GM18867 (cell line): ENCODE measurements at regions not wholly inside any gene's neighbourhood (a gene's known extent, or its start where the extent isn't known, plus 50 kb on each side); places are given as distances from the start of the nearest gene placed in this dataset.
"Not testable (repeated sequence)": the region's sequence is repeated elsewhere in the genome, so short reads cannot be mapped to it uniquely, and the experiment has no call there.

Experiments used
- ATAC-seq: cut with Tn5 transposase; IDR thresholded peaks from one replicate; pipeline ENCODE4 v1.9.1; 2021; ENCODE audit warnings: mild to moderate bottlenecking, moderate library complexity; ENCODE audit not compliant: unreplicated experiment

DNA sequence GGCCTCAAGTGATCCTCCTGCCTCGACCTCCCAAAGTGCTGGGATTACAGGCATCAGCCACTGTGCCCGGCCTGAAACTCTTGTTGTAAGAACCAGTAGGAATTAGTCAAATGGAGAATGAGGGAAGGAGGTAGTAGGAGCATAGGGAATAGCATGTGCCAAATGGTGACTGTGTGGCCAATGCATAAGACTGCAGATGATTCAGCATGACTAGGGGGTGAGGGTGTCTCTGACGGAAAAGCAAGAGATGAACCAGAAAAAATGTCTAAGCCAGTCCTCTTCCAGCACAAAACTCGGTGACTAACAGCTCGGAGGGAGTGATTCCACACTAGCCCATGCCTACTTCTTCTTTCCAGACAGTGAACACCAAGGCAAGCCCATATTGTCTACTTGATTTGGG, 58.2 kb upstream of the DUSP21 start:
- no peak for ATAC-seq

DNA sequence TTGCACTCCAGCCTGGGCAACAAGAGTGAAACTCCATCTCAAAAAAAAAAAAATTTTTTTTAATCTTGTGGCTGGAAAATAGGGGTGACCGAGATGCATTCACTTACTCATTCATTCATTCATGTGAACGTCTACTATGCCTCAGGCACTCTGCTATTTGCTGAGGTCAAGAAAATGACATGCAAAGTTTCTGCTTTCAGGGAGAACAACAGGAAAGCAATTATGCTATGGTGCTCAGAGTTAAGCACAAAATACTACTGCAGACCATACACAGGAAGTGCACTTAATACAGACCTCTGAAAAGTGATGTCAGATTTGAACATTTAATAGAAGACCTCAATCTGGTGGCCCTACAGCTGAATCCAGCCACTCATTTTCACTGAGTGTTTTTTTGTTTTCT, 59.6 kb upstream of the DUSP21 start:
- peak; percentile 62 for ATAC-seq

DNA sequence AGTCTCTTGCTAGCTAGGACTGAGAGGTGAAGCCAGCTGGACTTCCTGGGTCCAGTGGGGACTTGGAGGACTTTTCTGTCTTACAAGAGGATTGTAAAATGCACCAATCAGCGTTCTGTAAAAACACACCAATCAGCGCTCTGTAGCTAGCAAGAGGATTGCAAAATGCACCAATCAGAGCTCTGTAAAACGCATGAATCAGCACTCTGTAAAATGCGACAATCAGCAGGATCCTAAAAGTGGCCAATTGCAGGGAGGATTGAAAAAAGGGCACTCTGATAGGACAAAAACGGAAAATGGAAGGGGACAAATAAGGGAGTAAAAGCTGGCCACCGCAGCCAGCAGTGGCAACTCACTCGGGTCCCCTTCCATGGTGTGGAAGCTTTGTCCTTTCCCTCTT, 65.6 kb upstream of the DUSP21 start:
- ATAC-seq: no peak

DNA sequence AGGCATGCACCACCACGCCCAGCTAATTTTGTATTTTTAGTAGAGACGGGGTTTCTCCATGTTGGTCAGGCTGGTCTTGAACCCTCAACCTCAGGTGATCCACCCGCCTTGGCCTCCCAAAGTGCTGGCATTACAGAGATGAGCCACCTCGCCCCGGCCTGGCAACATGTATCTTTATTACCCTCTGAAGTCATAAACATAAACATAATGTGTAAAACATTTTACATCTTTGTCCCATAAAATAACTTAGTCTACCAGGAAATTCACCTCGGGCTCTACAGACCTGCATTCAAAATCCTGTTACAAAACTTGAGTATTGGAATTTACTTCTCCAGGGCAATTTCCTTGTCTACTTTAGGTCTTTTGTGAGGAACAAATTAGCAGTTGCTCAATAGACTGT, 68.1 kb upstream of the DUSP21 start:
- no peak for ATAC-seq

DNA sequence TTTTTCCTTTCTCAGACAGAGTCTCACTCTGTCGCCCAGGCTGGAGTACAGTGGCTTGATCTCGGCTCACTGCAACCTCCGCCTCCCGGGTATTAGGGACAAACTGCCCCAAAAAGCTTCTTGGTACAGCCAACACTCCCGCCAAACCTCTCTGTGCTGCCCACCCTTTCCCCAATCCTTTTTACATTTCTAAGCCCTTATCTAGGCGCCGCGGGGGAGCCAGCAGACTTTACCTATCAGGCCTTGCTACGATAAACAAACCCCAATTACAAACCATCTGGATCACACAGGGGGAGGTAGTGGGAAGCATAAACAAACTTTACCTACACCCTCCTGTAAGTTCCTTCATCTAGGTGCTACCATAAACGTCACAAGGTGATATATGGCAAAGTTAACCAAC, 69.8 kb upstream of the DUSP21 start:
- ATAC-seq: not testable (repeated sequence)

DNA sequence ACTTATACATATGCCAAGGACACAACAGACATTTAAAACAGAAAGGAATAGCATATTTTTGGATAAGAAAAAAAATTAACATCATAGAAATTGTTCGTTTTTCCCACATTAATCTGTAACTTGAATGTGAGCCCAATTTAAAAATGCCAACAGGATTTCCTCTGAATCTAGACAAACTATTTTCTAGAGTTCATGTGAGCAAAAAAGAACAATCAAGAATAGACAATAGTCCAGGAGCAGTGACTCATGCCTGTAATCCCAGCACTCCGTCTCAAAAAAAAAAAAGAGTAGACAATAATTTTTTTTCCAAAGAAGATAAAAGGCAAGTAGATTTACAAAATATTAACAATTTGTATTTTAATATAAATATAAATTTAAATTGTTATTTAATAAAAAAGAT, 73.7 kb upstream of the DUSP21 start:
- no peak for ATAC-seq

DNA sequence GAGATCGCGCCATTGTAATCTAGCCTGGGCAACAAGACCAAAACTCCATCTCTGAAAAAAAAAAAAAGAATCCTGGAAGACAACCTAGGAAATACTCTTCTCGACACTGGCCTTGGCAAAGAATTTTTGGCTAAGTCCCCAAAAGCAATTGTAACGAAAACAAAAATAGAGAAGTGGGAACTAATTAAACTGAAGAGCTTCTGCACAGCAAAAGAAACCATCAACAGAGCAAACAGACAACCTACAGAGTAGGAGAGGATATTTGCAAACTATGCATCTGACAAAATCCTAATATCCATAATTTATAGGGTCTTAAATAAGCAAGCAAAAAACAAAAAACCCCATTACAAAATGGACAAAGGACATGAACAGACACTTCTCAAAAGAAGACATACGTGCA, 76.5 kb upstream of the DUSP21 start:
- ATAC-seq: no peak

DNA sequence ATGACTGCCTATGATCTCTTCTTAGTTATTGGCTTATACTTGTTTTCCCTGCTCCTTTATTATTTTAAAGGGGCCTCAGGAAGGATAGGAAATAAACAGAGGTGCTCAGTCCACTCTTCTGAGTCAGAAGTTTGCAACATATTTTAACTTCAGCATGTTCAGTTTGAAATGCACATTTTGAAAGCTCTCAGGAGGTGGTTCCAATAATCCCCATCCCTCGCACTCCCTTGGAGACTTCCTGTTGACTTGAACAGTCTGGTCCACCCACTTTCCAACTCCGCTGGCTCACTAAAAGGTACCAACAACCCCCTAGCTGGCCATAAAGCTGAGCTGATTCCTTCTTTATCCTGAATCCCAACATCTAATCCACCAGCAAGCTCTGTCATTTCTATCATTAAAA, 78.3 kb upstream of the DUSP21 start:
- ATAC-seq: no peak

DNA sequence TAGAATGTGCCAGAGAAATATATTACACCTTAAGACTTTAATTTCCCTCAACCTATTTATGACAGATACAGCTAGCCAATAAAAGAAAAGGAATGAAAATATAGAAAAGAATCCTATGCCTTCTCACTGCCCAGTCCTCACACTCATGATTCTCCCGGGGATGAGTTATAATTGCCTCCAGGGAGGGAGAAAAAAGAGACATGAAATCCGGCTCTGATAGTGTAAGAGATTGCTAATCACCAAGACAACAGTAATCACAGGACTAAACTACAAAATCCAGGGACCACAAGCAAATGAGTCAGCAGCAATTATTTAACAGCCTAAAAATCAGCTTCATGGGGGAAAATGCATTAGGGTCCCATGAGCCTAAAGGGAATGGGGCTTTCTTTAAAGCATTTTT, 95.9 kb upstream of the DUSP21 start:
- no peak for ATAC-seq

DNA sequence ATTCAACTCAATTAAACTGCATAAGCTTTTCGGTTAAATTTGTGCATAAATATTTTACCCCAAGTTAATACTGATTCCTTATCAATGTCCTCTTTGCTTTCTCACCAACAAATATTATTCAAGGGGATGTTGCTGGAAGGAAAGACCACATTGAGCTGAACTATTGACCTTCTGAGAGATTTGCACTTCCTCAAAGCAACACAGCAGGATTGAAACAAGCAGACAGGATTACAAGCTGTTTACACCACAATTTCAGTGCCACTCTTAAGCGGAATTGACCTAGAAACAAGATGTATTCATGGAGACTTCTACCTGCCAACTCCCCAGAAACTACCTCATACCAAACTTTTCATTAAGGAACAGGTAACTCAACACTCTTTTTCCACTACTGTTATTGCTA, 96.5 kb upstream of the DUSP21 start:
- no peak for ATAC-seq

DNA sequence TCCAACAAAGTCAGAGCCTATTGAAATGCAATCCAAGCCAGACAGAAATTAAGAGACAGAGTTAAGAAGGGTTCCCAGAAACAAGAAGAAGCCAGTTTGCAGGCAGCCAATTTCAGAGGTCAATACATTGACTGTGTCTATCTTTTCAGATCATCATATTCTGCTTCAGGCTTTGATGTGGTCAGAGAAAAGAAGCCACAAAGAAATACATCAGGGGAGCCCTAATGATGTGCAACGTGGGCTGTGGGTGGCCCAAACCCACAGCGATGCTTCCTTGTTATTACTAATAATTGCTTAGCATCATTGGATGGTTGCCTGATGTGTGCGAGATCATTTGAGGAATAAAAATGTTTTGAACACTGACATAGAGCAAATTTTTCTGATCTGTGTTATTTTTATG, 99.0 kb upstream of the DUSP21 start:
- ATAC-seq: no peak

DNA sequence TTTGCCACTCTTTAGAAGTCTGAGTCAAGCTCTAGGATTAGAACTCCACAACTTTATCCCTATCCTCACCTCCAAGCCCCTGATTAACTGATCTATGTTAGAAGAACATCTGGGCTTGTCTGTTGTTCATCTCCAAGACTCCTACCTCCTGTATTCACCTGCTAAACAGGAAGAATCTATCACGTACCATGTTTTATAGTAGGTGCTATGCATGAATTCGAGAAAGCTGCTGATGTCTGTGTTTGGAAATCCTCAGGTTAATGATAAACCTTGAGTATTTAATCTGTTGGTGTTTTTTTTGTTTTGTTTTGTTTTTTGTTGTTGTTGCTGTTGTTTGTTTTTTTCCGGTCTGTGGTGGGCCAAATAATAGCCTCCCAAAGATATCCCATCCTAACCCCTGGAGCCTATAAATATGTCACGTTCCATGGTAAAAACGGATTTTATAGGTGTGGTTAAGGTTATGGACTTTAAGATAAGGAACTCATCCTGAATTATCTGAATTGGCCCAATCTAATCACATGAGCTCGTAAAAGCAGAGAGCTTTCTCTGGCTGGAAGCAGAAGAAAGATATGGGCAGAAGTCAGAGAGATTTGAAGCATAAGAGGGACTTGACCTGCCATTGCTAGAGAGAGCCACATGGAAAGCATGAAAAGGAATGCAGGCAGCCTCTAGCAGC, 101.2 kb upstream of the DUSP21 start:
- no peak for ATAC-seq

DNA sequence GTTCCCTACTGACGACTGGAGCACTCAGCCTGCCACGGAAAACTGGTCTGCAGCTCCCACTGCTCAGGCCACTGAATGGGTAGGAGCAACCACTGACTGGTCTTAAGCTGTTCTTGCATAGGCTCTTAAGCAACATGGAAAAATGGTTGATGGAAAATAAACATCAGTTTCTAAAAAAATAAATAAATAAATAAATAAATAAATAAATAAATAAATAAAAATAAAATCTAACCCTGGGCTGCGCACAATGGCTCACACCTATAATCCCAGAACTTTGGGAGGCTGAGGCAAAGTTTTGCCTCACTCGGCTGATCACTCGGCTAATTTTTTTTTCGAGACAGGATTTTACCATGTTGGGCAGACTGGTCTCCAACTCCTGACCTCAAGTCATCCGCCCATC, 102.0 kb upstream of the DUSP21 start:
- ATAC-seq: not testable (repeated sequence)

DNA sequence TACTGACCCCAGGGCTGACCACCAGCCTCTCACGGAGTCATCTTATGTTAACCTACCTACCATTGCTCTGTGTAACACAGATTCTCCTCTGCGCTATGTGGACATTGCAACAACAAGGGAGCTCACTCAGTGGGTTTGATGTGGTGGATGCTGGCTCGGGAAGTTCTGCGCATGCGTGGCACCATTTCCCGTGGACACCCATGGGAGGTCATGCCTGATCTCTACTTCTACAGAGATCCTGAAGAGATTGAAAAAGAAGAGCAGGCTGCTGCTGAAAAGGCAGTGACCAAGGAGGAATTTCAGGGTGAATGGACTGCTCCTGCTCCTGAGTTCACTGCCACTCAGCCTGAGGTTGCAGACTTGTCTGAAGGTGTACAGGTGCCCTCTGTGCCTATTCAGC, 102.4 kb upstream of the DUSP21 start:
- not testable (repeated sequence) for ATAC-seq

DNA sequence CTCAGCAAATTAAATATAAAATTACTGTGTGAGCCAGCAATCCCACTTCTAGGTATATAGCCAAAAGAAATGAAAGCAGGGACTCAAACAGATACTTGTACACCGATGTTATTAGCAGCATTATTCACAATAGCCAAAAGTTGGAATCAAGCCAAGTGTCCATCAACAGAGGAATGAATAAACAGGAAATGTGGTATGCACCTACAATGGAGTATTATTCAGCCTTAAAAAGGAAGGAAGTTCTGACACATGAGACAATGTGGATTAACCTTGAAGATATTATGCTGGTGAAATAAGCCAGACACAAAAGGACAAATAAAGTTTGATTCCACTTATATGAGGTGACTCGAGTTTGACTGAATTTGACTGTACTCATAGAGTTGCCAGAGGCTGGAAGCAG, 108.3 kb upstream of the DUSP21 start:
- ATAC-seq: no peak

DNA sequence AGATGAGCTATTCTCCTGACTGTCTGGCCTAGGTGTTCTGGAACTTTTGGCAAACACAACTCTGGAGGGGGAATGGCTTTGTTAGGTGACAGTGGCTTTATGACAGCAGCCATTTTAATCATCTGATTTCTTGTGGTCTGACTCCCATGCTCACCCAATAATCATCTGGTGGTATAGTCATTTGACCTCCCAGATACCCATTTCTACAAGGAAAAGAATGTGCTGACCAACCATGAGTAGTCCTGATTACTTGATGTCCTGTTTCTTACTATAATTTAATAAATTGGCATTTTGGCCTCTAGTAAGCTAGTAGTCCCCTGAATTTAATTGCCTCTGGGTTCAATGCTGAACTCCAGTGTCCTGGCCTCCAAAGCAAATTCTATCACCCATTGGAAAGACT, 109.9 kb upstream of the DUSP21 start:
- ATAC-seq: no peak

DNA sequence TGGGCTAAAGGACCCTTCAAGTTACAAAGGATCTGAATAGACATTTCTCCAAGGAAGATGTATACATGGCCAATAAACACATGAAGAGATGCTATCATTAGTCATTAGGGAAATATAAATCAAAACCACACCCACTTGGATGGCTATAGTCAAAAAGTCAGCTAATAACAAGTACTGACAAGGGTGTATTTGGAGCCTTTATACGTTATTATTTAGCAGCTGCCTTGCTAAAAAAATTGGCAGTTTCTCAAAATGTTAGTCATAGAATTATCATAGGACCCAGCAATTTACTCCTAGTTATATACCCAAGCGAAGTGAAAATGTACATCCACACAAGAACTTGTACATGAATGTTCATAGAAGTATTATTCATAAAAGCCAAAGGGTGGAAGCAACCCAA, 112.7 kb upstream of the DUSP21 start:
- ATAC-seq: no peak

DNA sequence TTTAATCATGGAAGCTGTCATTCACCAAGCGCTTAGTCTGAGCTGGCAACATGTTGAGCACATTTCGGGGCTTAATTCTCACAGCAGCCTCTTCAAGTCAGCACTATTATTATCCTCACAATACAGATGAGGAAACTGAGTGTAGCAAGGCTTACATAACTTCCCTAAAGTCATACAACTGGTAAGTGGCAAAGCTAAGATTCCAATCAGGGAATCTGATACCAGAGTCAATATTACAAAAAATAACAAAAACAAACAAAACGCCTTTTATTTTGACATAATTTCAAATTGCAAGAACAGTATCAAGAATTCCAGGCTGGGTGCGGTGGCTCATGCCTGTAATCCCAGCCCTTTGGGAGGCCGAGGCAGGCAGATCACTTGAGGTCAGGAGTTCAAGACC, 120.4 kb upstream of the DUSP21 start:
- no peak for ATAC-seq

DNA sequence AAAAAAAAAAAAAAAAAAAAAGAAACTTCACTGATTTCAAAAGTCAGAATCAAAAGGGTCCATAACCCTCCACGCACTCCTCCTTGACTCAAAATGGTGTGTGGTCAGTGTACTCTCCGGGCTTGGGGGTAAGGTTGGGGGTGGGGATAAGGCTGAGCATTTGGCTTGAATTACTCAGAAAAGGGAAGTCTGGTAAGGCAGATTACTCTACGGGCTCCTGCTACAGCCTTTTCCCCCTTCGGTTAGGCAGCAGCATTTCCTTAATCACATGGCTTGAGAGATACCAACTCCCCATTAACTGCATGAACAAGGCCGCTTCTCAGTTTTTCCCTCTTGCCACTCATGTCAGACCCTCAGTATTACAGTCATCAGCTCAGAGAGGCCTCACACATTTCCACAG, 135.4 kb upstream of the DUSP21 start:
- no peak for ATAC-seq

DNA sequence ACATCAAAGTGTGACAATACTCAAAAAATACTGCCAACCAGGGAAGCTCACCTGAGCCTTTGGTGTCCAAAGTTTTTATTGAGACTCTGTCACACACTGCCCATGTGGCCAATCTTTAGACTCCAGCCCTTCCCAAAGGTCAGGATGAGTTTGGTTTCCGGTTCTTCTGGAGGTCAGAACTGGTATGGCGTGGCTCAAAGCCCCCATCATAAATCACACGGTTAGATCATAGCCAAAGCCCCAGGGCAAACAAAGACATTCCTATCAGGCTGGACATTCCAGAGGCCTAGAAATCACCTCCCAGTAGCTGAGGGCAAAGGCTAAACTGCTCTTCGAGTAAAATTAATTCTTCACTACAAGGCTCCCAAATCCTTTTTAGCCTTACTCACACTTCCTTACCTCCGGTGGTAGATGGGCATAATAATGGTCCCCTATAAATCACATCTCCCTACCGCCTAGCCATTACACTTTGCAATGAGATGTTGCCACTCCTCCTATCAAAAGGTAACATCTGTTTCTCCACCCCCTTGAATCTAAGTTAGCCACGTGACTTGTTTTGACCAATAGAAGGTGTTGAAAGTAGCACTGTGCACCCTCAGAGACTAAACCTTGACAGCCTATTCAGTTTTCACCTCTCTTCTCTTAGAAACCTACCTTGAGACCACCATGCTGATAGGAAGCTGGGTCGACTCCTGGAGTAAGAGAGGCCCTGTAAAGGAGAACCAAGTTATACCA, 137.8 kb upstream of the DUSP21 start:
- ATAC-seq: no peak

DNA sequence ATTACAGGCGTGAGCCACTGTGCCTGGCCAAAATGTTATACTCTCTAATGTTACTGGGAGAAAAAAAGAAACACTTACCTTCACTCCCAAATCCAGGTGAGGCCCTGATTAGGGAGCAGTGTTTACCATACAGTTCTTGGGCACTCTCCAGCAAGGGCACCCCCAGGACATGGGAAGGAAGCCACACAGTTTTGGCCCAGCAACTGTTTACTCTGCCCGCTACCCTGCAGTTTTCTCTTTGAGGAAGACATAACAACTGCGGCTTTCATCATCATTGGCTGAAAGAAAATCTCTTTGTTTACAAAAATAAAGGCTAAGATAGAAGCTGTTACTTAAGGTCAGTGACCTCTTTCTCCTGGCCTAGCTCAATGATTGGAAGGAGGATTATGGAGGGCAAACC, 145.5 kb upstream of the DUSP21 start:
- ATAC-seq: no peak

DNA sequence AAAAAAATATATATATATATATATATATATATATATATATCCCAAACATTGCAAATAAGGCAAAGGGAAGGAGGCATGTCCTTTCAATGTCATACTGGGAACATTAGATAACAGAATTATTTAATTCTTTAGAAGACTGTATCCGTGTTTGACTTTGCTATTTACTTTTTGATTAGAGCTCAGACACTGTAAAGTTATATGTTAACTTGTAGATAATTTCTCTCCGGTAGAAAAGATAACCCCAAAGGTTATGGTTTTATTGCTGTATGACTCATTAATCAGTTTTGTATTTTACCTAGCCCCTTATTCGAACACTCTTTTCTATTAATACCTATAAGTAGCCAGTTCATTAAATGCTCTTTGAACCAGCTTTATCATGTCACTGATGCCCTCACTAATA, 150.6 kb upstream of the DUSP21 start:
- no peak for ATAC-seq

DNA sequence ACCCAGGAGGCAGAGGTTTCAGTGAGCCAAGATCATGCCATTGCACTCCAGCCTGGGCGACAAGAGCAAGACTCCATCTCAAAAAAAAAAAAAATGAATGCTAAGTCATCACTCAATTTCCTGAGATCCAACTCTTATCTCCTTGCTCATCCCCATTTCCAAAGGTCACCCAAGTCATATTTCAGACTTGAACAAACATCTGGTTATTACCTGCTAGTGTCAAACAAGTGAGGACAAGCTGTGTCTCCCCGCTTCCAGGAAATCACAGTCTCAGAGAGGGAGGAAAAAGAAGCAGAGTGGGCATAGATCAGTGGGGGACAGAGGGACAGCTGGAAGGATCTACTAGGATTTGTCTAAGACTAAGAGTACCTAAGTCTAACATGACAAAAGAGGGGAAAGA, 147.5 kb upstream of the FUNDC1 start:
- no peak for ATAC-seq
